Activated T-cell treated with anti-CD3 and anti-CD28 coated beads for 4 hours (primary cell): ENCODE measurements at regions not wholly inside any gene's neighbourhood (a gene's known extent, or its start where the extent isn't known, plus 50 kb on each side); places are given as distances from the start of the nearest gene placed in this dataset.
"Not testable (repeated sequence)": the region's sequence is repeated elsewhere in the genome, so short reads cannot be mapped to it uniquely, and the experiment has no call there.

ENCODE experiments used
- DNase-seq: peaks from one replicate; pipeline ENCODE4 v3.0.0-alpha.2; 2020

DNA sequence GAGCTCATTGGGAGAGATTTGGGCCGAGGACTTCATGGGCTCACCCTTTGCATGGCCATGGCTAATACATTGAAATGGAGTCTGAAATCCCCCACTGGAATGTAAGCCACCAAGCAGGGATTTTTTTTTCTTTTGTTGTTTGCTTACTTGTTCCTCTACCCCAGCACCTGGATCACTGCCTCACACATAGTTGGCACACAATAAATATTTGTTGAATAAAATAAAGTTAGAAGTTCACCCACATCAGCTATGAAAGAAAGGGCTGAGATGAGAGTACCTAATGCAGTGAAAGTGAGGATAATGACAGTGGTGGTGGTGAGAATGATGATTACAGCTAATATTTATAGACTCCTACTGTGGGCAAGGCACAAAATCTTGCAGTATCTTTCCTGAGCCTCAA, 98.1 kb upstream of the ANXA1 start:
- DNase-seq = no peak

DNA sequence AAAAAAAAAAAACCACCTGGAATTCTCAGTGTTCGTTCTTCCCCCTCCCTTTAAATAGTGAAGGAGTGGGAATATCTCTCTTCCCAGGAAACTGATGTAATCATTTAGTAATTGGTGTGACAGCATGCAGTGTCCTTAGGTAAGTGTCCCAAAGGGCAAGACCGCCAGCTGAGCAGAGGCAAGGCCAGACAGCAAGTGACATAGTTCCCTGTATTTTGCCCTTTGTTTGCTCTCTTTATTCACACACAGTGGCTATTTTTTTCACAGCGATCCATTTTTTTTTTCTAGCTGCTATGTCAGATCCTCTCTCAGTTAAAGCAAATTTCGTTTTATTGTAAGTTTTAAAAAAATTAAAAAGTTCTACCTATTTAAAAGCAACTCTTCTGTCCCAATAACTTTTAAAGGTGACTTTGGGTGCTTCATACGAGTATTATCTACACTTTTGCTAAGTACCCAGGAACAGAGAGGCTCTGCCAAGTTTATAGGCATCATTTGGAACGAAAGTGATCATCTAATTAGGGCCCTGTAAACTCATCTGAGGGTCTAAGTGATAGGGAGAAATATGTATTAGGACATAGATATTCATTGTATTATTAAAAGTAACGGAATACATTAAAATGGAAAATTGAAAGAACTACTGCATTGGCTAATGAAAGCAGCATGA, 98.2 kb upstream of the ALDH1A1 start:
- no peak for DNase-seq

DNA sequence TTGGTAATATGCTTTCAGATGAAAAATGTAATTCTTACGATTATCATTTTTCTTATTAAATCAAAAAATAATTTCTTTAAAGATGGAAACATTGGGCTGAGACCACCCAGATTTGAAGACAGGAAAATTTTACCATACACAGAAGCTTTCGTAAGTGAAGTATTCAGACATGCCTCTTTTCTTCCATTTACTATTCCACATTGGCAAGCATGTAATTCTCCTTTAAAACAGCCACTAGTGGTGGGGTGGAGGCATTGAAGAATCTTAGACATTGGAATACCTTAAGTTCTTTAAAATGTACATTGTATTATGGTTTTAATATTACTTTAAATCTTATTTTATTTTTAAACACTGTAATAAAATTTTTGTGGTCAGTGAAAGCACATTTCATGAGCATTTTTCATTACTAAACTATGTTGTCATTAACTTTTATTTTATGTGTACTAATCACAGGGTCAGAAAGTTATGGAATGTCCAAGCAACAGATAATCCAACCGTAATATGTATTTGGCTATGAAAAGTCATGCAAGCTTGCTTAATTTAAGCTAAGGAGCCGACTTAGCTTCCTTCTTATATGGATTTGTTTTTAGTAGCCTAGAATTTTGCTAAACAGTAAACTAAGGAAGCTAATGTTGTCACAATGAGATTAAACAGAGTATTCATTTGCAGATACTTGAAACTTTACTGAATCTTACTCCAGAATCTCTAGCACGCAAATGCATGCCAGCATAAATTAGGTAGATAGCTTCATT, 97.4 kb upstream of the ALDH1A1 start:
- DNase-seq = no peak

DNA sequence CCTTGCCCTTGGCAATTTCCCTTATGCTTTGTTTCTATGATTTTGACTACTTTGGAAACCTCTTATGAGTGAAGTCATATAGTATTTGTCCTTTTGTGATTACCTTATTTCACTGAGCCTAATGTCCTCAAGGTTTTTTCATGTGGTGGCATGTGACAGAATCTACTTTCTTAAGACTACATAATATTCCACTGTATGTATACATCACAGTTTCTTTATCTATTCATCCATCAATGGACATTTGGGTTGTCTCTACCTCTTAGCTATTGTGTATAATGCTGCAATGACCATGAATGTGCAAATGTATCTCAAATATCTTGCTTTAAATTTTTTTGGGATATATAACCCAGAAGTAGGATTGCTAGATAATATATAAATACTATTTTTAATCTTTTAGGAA, 96.4 kb upstream of the ALDH1A1 start:
- DNase-seq = no peak

DNA sequence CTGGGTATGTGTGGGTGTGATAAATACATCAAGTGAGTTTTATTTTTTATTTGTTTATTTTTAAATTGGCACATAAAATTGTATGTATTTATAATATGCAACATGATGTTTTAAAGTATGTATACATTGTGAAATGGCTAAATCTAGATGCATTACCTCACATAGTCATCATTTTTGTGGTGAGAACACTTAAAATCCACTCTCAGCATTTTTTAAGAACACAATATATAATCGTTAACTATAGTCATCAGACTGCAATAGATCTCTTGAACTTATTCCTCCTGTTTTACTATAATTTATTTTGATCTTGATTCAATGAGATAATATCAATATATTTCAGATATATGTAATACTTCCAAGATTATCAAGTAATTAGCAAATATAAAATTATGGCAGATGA, 93.9 kb upstream of the ALDH1A1 start:
- no peak for DNase-seq

DNA sequence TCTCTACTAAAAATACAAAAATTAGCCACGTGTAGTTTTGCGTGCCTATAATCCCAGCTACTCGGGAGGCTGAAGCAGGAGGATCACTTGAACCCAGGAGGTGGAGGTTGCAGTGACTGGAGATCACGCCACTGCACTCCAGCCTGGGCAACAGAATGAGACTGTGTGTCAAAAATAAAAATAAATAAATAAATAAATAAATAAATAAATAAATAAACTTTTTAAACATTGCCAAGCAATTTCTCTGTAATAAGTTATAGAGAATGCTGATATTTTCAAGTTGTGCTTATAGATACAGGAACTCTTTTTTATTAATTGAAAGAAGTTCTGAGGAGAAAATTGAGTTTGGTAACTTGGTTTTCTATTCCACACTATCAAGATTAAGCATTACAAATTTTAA, 91.9 kb upstream of the ALDH1A1 start:
- not testable (repeated sequence) for DNase-seq

DNA sequence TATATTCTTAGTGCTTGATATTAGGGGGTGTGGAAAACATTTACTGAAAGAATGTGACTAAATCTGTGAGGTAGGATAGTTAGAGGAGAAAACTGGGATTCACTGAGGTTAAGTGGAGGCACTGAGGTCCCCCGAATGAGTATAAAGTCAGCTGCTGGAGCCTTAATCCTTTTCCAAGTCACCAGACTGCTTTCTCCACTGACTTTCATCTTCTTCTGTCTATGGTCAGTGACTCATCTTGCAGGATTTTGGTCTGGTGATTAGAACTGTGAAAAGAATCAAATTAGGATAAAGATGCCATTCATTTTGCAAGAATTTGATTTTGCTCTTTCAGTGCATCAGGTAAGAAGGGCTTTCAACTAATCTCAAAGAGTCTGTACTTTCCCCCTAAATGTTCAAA, 89.3 kb upstream of the ALDH1A1 start:
- no peak for DNase-seq

DNA sequence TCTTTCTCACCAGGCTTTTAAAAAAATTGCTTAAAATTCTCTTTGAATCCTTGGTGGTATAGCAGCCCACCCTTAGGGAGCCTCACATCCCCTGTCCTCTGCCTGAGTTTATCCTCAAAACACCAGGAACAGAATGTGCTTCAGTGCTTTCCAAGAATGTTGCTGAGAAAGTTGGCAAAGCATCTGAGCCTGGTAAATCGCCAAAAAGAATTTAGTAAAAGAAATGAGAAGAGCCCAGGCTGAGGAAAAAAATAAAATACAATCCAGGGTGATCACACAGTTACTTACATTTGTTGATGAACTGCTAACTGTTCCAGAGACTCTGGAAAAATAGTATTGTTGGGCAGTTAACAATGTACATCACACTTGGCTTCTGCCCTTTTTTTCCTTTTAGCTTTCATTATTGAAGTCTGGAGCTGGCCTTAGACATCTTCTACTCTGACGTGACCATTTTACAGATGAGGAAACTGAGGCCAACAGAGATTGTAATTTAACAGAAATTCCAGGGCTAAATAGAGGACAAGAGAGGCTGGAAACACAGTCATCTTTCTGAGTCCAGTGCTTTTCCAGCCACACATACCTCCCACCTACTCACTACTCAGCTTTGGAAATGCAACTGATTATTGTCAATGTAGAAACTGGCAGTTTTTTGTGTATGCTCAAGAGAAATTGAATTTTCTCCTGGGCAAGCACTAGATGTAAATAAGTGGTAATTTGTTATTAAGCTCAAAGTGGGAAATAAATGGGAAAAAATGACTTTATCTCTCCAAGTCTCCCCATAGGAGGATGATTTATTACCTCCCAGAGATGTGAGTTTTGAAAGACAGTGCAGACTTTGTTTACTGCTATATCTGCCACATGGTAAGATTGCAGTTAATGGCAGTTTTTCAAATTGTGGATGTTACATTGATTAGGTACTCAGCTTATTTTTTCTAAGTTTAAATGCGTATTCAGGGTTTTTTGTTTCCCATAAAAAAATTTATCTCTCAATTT, 86.7 kb upstream of the ALDH1A1 start:
- DNase-seq = no peak

DNA sequence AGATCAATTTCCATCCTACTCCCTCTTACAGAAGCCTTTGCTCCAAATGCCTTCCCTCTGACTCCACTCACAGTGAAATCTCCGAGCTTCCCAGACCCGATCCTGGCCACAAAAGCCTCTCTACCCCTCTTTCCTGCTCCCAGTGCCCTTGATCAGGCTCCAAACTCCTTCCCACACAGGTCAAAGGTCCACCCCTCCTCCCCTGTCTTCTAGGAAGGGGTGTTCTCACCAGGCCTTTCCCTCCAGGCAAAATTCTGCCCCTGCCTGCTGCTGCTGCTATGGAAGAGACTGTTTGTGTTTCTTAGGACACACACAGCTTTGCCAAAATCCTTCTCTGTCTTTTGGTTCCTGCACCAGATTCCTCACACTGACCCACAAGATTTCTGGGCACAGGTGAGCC, 85.8 kb upstream of the ALDH1A1 start:
- DNase-seq = no peak

DNA sequence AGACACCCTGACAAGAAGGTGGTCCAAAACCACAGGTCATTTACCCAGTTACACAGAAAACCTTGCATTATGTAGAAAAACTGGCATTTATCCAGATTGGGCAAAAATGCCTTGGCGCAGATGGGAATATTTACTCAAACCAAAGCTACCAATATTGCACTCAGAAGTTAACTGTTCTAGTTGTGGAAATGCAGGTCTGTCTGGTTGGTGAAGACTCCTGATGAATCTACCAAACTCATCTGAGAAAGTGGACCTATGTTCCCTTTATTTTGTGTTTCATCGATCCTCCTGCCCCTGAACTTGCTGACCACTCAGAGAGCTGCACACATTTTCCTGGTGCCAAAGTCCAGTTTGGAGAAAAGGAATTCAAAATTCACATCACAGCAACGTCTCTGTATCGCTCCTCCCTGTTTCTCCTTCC, 85.2 kb upstream of the ALDH1A1 start:
- no peak for DNase-seq

DNA sequence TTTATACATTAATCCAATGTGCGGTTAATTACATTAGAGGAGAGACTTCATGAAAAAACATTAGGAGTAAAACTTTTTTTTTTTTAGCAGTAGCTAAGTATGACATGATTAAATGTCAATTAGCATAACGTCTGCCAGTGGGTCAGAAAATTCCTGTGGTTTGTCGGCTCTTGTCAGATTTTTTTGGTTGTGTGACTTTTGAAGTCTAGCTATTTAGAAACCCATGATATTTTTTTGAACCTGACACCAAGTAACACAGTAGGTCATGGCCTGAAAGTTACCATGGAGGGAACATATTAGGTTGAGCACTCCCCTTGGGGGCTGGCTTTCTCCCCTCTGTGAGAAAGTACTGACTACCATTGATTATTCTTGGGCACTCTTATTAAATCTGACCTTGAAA, 84.8 kb upstream of the ALDH1A1 start:
- no peak for DNase-seq

DNA sequence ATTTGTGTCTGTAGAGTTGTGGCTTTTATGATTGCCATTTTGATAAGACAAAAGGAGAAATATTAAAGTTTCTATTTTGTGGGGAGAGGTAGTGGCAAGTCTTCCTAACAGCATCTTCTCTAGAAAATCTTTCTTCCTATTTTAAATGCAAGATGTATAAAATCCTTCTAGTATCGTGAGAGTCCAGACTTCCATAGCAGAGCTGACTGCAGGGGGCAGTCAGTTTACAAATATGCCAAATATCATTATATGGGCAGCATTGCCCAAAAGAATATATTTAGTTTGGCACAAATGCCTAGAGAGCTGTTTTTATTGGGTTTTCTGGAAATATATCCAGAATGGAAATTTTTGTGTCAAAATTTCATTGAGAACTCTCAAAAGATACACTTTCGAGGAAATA, 82.1 kb upstream of the ALDH1A1 start:
- no peak for DNase-seq

DNA sequence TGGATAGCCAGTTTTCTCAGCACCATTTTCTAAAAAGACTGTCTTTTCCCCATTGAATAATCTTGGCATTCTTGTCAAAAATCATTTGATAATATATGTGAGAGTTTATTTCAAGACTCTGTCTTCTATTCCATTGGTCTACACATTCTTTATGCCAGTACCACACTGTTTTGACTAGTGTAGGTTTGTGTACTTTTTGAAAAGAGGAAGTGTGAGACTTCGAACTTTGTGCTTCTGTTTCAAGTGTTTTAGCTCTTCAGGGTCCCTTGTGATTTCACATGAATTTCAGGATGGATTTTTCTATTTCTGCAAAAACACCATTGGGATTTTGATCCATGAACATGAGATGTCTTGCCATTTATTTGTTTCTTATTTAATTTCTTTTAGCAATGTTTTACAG, 78.5 kb upstream of the ALDH1A1 start:
- no peak for DNase-seq

DNA sequence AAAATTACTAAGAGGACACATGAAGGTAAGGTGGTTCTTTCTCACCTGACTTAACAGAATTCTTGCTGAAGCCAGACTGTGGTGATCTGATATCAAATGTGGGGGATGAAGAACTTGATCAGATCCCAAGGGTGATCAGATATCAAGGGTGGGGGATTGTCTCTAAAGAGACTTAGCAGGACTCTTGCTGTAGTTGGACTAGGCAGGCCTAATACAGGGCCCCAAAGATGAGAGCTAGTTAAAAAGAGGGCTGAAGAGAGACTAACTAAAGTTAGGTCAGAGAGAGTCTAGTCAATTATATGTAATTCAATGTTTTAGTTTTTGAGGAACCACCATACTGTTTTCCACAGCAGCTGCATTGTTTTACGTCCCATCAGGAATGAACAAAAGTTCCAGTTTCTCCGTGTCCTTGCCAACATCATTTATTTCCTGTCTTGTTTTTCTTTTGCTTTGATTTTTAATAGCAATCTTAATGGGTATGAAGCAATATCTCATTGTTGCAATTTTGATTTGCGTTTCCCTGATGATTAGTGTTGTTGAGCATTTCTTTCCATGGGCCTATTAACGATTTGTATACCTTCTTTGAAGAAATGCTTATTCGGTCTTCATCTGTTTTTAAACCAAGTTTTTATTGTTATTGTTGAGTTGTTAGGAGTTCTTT, 77.6 kb upstream of the ALDH1A1 start:
- no peak for DNase-seq

DNA sequence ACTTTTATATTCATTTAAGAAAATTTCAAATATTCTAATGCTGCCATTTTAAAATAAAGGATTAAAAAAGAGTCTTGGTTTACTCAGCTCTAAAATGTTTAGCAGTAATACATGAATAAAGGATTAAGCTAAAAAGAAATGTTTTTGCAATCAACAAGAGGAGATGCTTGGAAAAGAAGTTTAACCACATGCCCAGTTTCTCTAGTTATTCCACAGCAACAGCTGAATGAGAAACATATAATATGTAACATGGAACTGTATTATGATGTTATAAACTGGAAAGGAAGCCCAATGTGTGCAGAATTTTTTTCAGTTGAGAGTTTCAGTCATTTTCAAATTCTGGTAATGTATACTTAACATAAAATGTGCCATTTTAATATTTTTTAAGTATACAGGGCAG, 76.5 kb upstream of the ALDH1A1 start:
- DNase-seq = no peak

DNA sequence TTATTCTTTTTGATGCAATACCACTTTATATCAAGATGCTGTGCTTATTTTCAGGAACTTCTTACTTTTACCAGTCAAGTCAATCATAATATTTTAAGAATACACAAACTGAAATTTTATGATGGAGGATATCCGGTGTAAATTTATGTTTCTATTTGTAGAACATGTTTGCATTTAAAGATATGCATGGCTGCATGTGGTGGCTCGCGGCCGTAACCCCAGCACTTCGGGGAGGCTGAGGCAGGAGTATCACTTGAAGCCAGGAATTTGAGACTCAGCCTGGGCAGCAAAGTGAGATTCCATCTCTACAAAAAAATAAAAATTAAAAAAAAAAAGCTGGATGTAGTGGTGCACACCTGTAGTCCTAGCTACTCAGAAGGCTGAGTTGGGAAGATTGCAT, 73.5 kb upstream of the ALDH1A1 start:
- no peak for DNase-seq

DNA sequence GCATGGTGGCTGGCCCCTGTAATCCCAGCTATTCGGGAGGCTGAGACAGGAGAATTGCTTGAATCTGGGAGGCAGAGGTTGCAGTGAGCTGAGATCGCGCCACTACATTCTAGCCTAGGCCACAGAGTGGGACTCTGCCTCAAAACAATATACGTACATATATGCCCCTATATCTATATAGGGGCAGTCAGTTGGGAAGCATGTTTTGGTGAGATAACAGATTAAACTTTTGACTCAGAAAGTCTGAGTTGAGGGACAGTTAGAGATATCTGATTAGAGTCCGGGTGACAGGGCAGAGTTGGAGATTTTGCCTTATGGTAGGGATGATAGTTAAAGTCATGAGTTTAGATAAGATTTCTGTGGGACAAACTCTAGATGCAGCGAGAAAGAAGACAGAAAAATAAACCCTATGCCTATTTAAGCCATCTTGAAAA, 71.8 kb upstream of the ALDH1A1 start:
- no peak for DNase-seq

DNA sequence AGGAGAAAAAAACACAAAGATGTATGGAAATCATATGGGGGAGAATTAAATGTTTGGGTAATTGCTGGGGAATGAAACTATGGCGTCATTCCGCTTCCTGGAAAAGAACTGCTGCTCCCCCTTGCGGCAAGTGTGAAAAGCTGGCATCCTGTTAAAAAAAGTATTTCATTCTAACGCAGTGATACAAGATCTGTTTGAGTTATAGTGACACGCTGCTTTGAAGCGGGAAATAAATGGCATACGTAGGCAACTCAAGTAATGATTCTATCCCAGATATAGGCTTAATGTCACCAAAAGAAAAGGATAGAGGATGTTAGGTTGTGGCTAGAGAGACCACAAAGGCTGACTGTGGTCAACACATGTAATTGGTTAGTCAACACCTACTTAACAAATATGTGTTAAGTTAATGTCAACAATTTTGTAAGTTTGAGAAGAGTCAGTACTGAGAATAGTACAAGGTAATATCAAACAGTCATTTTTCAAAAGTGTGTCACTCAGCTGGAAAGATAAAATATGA, 70.2 kb upstream of the ALDH1A1 start:
- DNase-seq = peak; percentile 18

DNA sequence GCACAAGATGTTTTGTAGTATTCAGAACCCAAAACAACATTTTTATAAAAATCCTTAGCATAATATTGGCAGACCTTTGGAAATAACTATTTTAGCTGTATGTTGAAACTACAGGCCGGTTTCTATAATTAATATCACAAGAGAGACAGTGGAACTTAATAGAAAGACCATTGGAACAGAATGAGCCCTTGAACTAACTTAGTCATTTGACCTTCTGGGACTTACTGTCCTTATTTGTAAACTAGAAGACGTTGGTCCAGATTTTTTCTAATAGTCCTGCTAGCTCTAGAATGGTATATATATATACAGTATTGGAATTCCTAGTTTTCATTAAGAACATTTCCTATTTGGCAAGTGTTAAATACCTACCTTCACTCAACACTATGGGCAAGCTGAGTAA, 69.5 kb upstream of the ALDH1A1 start:
- no peak for DNase-seq

DNA sequence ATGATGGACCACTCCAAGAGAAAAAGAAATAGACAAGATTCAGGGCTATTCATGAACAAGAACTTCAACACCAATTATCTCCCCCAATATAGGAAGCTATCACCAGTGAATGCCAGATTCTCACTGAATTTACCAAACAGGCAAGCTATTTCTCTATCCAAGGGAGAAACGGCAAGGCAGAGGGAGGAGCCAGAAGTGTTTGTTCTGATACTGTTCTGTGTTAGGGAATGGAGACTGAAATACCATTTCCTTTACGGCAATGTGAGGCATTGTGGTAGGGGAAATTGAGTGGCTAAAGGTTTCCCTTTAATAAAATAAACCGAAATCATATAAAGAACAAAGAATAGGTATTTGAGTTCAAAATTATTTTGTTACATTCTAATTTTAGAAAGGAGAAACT, 68.0 kb upstream of the ALDH1A1 start:
- no peak for DNase-seq

DNA sequence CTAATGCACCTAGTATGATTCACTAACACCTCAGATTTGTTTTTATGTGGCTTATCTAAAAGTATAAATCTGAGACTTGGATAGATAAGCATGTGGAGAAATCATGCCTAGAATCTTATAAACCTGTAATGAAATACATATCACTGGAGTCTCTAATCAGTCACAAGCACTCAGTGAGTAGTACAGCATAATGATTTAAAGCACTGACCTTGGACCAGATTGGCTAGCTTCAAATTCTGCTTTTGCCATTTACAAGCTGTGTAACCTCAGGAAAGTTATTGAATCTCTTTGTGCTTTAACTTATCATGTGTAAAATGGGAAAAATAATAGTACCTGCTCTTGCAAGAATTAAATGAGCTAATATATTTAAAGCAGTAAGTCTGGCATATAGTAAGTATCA, 61.2 kb upstream of the ALDH1A1 start:
- no peak for DNase-seq

DNA sequence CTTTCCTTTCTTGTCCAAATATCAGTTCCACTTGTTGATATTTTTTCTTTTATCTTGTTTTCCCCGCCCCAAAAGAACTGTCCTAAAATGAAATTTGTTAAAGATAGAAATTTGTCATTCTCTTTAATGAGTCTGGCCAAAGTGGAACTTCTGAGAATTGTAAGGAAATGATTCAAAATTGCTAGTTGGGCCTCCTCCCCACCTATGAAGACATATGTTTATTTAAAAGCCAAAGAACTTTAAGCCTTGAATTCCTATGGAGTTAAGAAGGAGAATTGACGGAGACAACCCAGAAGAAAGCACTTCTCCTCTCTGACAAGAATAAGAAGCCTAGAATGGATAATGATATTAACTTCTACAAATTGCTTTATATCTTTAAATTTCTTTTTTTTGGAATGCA, 59.1 kb upstream of the ALDH1A1 start:
- no peak for DNase-seq
